Lung (tissue), 11 donors: ENCODE measurements at regions not wholly inside any gene's neighbourhood (a gene's known extent, or its start where the extent isn't known, plus 50 kb on each side); places are given as distances from the start of the nearest gene placed in this dataset.

Source experiments
- ATAC-seq: fragments of 200-7000 bp; cut with Tn5 transposase; one replicate; pipeline ENCODE4 v1.9.1; 2020; ENCODE audit warnings: moderate number of reproducible peaks; ENCODE audit not compliant: insufficient read depth, low FRiP score
- DNase-seq, 3 donors: peaks; one replicate each; pipeline ENCODE4 v3.0.0-alpha.2; 2013 to 2017
- H3K27ac ChIP-seq, 2 donors: one replicate each; pipeline ENCODE4 v1.5.1; 2013; ENCODE audit warnings: mild to moderate bottlenecking in 2 of 2, moderate library complexity in 2 of 2, control low read depth in 1 of 2, inconsistent platforms in 1 of 2, low read depth in 1 of 2, low read length in 1 of 2
- H3K27me3 ChIP-seq, 3 donors: one replicate each; pipeline ENCODE4 v1.5.1; 2013; ENCODE audit warnings: low read length in 2 of 3; ENCODE audit not compliant: control insufficient read depth in 3 of 3, insufficient read depth in 3 of 3
- H3K36me3 ChIP-seq, 4 donors: one replicate each; pipeline ENCODE4 v1.5.1; 2013; ENCODE audit warnings: low read length in 4 of 4, mild to moderate bottlenecking in 1 of 4, moderate library complexity in 1 of 4; ENCODE audit not compliant: control insufficient read depth in 4 of 4, insufficient read depth in 4 of 4
- H3K4me1 ChIP-seq, 5 donors: one replicate each; pipeline ENCODE4 v1.5.1; 2013; ENCODE audit warnings: low read length in 5 of 5, mild to moderate bottlenecking in 2 of 5, moderate library complexity in 1 of 5; ENCODE audit not compliant: control insufficient read depth in 5 of 5, insufficient read depth in 5 of 5
- H3K4me3 ChIP-seq: one replicate; pipeline ENCODE4 v1.5.1; 2013; ENCODE audit warnings: mild to moderate bottlenecking, control low read depth, moderate library complexity
- H3K9ac ChIP-seq, 2 donors: one replicate each; pipeline ENCODE4 v1.5.1; 2013; ENCODE audit warnings: low read length in 2 of 2, control low read depth in 1 of 2; ENCODE audit not compliant: insufficient read depth in 1 of 2
- H3K9me3 ChIP-seq, 4 donors: one replicate each; pipeline ENCODE4 v1.5.1; 2013; ENCODE audit warnings: low read length in 3 of 4, mild to moderate bottlenecking in 1 of 4, moderate library complexity in 1 of 4; ENCODE audit not compliant: control insufficient read depth in 4 of 4, insufficient read depth in 3 of 4
- CTCF ChIP-seq: IDR thresholded peaks from 2 replicates; pipeline ENCODE4 v1.5.1; 2012; ENCODE audit warnings: mild to moderate bottlenecking; ENCODE audit errors: control extremely low read depth, extremely low read depth
- WGBS, 2 donors: extraction: QIAGEN DNeasy Blood & Tissue Kit; methylation state at CpG; one replicate each; pipeline ENCODE4 v1.1.7; 2013; 5-methylcytosine and 5-hydroxymethylcytosine counted together
- donor health status: control.
- donor health status: control.
- donor health status: Bipolar disorder and iron deficiency.
- donor health status: healthy.
- donor health status: DM: yes; HTN: yes; CAD: no.

DNA sequence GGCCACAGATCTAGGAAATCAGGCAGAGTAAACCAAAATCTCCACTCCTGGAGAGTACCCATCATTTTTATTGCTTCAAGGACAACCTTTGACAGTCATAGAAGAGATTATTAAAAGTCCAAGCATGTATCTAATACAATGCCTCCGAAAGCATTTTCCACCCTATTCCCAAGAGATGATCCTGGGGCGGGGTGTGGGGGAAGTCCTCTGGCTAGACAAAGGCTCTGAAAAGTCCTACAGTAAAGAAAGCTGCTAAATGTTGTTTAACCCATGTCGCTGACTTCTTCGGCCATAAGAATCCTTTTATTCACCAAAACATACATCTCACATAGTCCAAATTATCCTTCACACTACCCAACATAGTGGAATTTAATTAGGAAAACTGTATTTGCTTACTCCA is 115.7 kb upstream of the STT3B start:
- Histone ChIP-seq H3K27ac (no peak overlapping the region), H3K4me1 (no peaks in the 10 kb centered on the region), H3K27me3 (no peaks in the 10 kb centered on the region), H3K36me3 (no peaks in the 10 kb centered on the region), H3K9me3 (no peaks in the 10 kb centered on the region), H3K9ac (no peak overlapping the region), H3K4me3 (no peak overlapping the region)
- ATAC-seq = no peak
- TF ChIP-seq CTCF = no peak
- 86 to 91% methylated on average over 4 of the region's 4 CpGs for WGBS, 2 donors
- no peak for DNase-seq

DNA sequence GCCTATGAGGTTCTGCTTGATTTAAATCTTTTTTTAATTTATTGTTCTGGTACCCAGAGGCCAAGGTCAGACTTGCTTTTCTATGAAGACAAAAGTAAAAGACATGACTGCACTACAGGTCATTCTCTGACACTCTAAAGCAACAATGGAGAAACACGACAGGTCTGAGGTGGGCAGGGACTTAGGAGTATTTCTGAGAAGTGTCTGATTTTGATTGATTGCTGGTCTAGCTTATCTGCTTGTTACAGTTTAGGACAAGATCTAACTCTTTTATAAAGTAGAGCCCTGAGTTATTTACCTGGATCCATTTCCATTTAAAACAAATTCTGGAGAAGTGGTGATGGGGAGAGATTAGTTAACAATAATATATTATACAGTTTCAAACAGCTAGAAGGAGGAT is 115.2 kb upstream of the STT3B start:
- no peak overlapping the region for H3K9ac ChIP-seq
- H3K27ac ChIP-seq = no peak overlapping the region
- no peak for TF ChIP-seq CTCF
- H3K27me3 ChIP-seq = no peaks in the 10 kb centered on the region
- 64 to 69% methylated on average over 1 of the region's 1 CpG for WGBS, 2 donors
- ATAC-seq (no peak), DNase-seq (no peak)
- no peaks in the 10 kb centered on the region for H3K4me1 ChIP-seq
- H3K4me3 ChIP-seq = no peak overlapping the region
- H3K36me3 ChIP-seq = no peaks in the 10 kb centered on the region
- H3K9me3 ChIP-seq = no peaks in the 10 kb centered on the region

GRCh38 chr3:31420311-31420710 is 112.4 kb upstream of the STT3B start:
- WGBS, 2 donors = 90% methylated on average over 4 of the region's 4 CpGs
- no peak overlapping the region for H3K27ac ChIP-seq
- H3K4me3 ChIP-seq = no peak overlapping the region
- H3K9ac ChIP-seq = no peak overlapping the region
- peaks cover 0 to 2% (median 0%) of the 10 kb centered on the region in 5 donors for H3K4me1 ChIP-seq
- no peak for TF ChIP-seq CTCF
- H3K27me3 ChIP-seq = no peaks in the 10 kb centered on the region
- H3K9me3 ChIP-seq = no peaks in the 10 kb centered on the region
- DNase-seq (no peak), ATAC-seq (no peak)
- H3K36me3 ChIP-seq = no peaks in the 10 kb centered on the region

- ATAC-seq = no peak
- no peaks in the 10 kb centered on the region for H3K9me3 ChIP-seq
- H3K4me3 ChIP-seq = no peak overlapping the region
- WGBS, 2 donors = 82 to 93% methylated on average over 2 of the region's 2 CpGs
- no peak overlapping the region for H3K9ac ChIP-seq
- H3K27ac ChIP-seq = no peak overlapping the region
- no peak for TF ChIP-seq CTCF
- H3K36me3 ChIP-seq = no peaks in the 10 kb centered on the region
- H3K27me3 ChIP-seq = no peaks in the 10 kb centered on the region
- DNase-seq = no peak
- H3K4me1 ChIP-seq = peaks cover 0 to 2% (median 0%) of the 10 kb centered on the region in 5 donors
Measured at GRCh38 chr3:31421314-31422048, 111.2 kb upstream of the STT3B start.
